ENCODE measurements at regions not wholly inside any gene's neighbourhood (a gene's known extent, or its start where the extent isn't known, plus 50 kb on each side); places are given as distances from the start of the nearest gene placed in this dataset.

GRCh38 chr12:105931762-105932570, 206.8 kb downstream of the NUAK1 start:
- peaks cover 5% of the 10 kb centered on the region for H3K4me1 ChIP-seq
- H3K79me2 ChIP-seq = no peaks in the 10 kb centered on the region
- no peaks in the 10 kb centered on the region for H3K36me3 ChIP-seq (ENCODE audit: control insufficient read depth, insufficient read depth, low read length)
- H3K4me2 ChIP-seq (ENCODE audit: low read length) = no peak overlapping the region
- H3K27me3 ChIP-seq (ENCODE audit: control insufficient read depth, insufficient read depth, low read length) = no peaks in the 10 kb centered on the region
- no peaks in the 10 kb centered on the region for H3K9me3 ChIP-seq (ENCODE audit: control insufficient read depth, low read length)
- no peak overlapping the region for H3K9ac ChIP-seq
- H2AFZ ChIP-seq = no peak overlapping the region
- no peak for TF ChIP-seq CTCF (IDR thresholded peaks at IDR 0.05)
- H3K27ac ChIP-seq = no peak overlapping the region
- no peak overlapping the region for H3K4me3 ChIP-seq (ENCODE audit: low read depth, low read length)

- no peaks in the 10 kb centered on the region for H3K36me3 ChIP-seq (ENCODE audit: control insufficient read depth, insufficient read depth, low read length)
- no peaks in the 10 kb centered on the region for H3K27me3 ChIP-seq (ENCODE audit: control insufficient read depth, insufficient read depth, low read length)
- H3K9me3 ChIP-seq (ENCODE audit: control insufficient read depth, low read length) = no peaks in the 10 kb centered on the region
- no peak for TF ChIP-seq CTCF (IDR thresholded peaks at IDR 0.05)
- H3K27ac ChIP-seq = no peak overlapping the region
- H2AFZ ChIP-seq = peak overlapping the region; percentile 39
- H3K4me3 ChIP-seq (ENCODE audit: low read depth, low read length) = no peak overlapping the region
- no peaks in the 10 kb centered on the region for H3K79me2 ChIP-seq
- H3K9ac ChIP-seq = no peak overlapping the region
- H3K4me1 ChIP-seq = peaks cover 5% of the 10 kb centered on the region
- H3K4me2 ChIP-seq (ENCODE audit: low read length) = peak overlapping the region; percentile 9
Measured at GRCh38 chr12:105933671-105934665, 204.8 kb downstream of the NUAK1 start.

- Histone ChIP-seq H3K9ac (no peak overlapping the region), H3K4me3 (ENCODE audit: low read depth, low read length) (no peak overlapping the region), H3K36me3 (ENCODE audit: control insufficient read depth, insufficient read depth, low read length) (no peaks in the 10 kb centered on the region), H3K27me3 (ENCODE audit: control insufficient read depth, insufficient read depth, low read length) (no peaks in the 10 kb centered on the region), H3K4me2 (ENCODE audit: low read length) (no peak overlapping the region), H2AFZ (no peak overlapping the region), H3K27ac (no peak overlapping the region), H3K79me2 (no peaks in the 10 kb centered on the region), H3K4me1 (peaks cover 5% of the 10 kb centered on the region), H3K9me3 (ENCODE audit: control insufficient read depth, low read length) (no peaks in the 10 kb centered on the region)
- no peak for TF ChIP-seq CTCF (IDR thresholded peaks at IDR 0.05)
Measured at GRCh38 chr12:105935106-105935505, 203.6 kb downstream of the NUAK1 start.

GRCh38 chr12:105935981-105936380, 202.8 kb downstream of the NUAK1 start:
- no peaks in the 10 kb centered on the region for H3K36me3 ChIP-seq (ENCODE audit: control insufficient read depth, insufficient read depth, low read length)
- H3K27ac ChIP-seq = no peak overlapping the region
- no peak for TF ChIP-seq CTCF (IDR thresholded peaks at IDR 0.05)
- H3K9ac ChIP-seq = no peak overlapping the region
- no peak overlapping the region for H3K4me3 ChIP-seq (ENCODE audit: low read depth, low read length)
- no peaks in the 10 kb centered on the region for H3K79me2 ChIP-seq
- no peak overlapping the region for H3K4me2 ChIP-seq (ENCODE audit: low read length)
- H3K9me3 ChIP-seq (ENCODE audit: control insufficient read depth, low read length) = no peaks in the 10 kb centered on the region
- peaks cover 5% of the 10 kb centered on the region for H3K4me1 ChIP-seq
- H2AFZ ChIP-seq = no peak overlapping the region
- no peaks in the 10 kb centered on the region for H3K27me3 ChIP-seq (ENCODE audit: control insufficient read depth, insufficient read depth, low read length)
